ENCODE measurements at regions not wholly inside any gene's neighbourhood (a gene's known extent, or its start where the extent isn't known, plus 50 kb on each side); places are given as distances from the start of the nearest gene placed in this dataset.

GRCh38 chr4:45199736-45200135 is 473.4 kb upstream of the GNPDA2 start:
- no peak for DNase-seq
- no peak for TF ChIP-seq POLR2A (IDR thresholded peaks at IDR 0.05; ENCODE audit: low read length)
- no peak for TF ChIP-seq GATA1 (IDR thresholded peaks at IDR 0.05; ENCODE audit: low read depth, low read length)

GRCh38 chr4:45188501-45188900 is 462.1 kb upstream of the GNPDA2 start:
- TF ChIP-seq POLR2A (IDR thresholded peaks at IDR 0.05; ENCODE audit: low read length) (no peak), GATA1 (IDR thresholded peaks at IDR 0.05; ENCODE audit: low read depth, low read length) (no peak)
- no peak for DNase-seq

- no peak for DNase-seq
- TF ChIP-seq POLR2A (IDR thresholded peaks at IDR 0.05; ENCODE audit: low read length) = no peak
- TF ChIP-seq GATA1 (IDR thresholded peaks at IDR 0.05; ENCODE audit: low read depth, low read length) = no peak
Measured at GRCh38 chr4:45186249-45186648, 459.9 kb upstream of the GNPDA2 start.

- TF ChIP-seq GATA1 (IDR thresholded peaks at IDR 0.05; ENCODE audit: low read depth, low read length) (no peak), POLR2A (IDR thresholded peaks at IDR 0.05; ENCODE audit: low read length) (no peak)
- no peak for DNase-seq
Measured at GRCh38 chr4:45183905-45184304, 457.5 kb upstream of the GNPDA2 start.

- TF ChIP-seq GATA1 (IDR thresholded peaks at IDR 0.05; ENCODE audit: low read depth, low read length) (no peak), POLR2A (IDR thresholded peaks at IDR 0.05; ENCODE audit: low read length) (no peak)
- no peak for DNase-seq
Measured at GRCh38 chr4:45172636-45173035, 446.3 kb upstream of the GNPDA2 start.

GRCh38 chr4:45160951-45161350 is 434.6 kb upstream of the GNPDA2 start:
- TF ChIP-seq GATA1 (IDR thresholded peaks at IDR 0.05; ENCODE audit: low read depth, low read length) (no peak), POLR2A (IDR thresholded peaks at IDR 0.05; ENCODE audit: low read length) (no peak)

GRCh38 chr4:45155081-45155777 is 428.9 kb upstream of the GNPDA2 start:
- DNase-seq = no peak
- no peak for TF ChIP-seq POLR2A (IDR thresholded peaks at IDR 0.05; ENCODE audit: low read length)
- no peak for TF ChIP-seq GATA1 (IDR thresholded peaks at IDR 0.05; ENCODE audit: low read depth, low read length)

More at GRCh38 chr4:45160951-45161350, 434.6 kb upstream of the GNPDA2 start:
- DNase-seq = no peak

GRCh38 chr4:45147866-45148265 is 421.5 kb upstream of the GNPDA2 start:
- no peak for DNase-seq
- no peak for TF ChIP-seq POLR2A (IDR thresholded peaks at IDR 0.05; ENCODE audit: low read length)
- no peak for TF ChIP-seq GATA1 (IDR thresholded peaks at IDR 0.05; ENCODE audit: low read depth, low read length)

- TF ChIP-seq GATA1 (IDR thresholded peaks at IDR 0.05; ENCODE audit: low read depth, low read length) = no peak
- TF ChIP-seq POLR2A (IDR thresholded peaks at IDR 0.05; ENCODE audit: low read length) = no peak
- DNase-seq = no peak
Measured at GRCh38 chr4:45131020-45131419, 404.7 kb upstream of the GNPDA2 start.

GRCh38 chr4:45122406-45122805 is 396.1 kb upstream of the GNPDA2 start:
- no peak for TF ChIP-seq POLR2A (IDR thresholded peaks at IDR 0.05; ENCODE audit: low read length)
- TF ChIP-seq GATA1 (IDR thresholded peaks at IDR 0.05; ENCODE audit: low read depth, low read length) = no peak
- DNase-seq = no peak

- TF ChIP-seq POLR2A (IDR thresholded peaks at IDR 0.05; ENCODE audit: low read length) (no peak), GATA1 (IDR thresholded peaks at IDR 0.05; ENCODE audit: low read depth, low read length) (no peak)
- DNase-seq = no peak
Measured at GRCh38 chr4:45121426-45121975, 395.1 kb upstream of the GNPDA2 start.

GRCh38 chr4:45120163-45120562 is 393.8 kb upstream of the GNPDA2 start:
- no peak for DNase-seq
- TF ChIP-seq GATA1 (IDR thresholded peaks at IDR 0.05; ENCODE audit: low read depth, low read length) (no peak), POLR2A (IDR thresholded peaks at IDR 0.05; ENCODE audit: low read length) (no peak)

GRCh38 chr4:45119376-45119775 is 393.0 kb upstream of the GNPDA2 start:
- DNase-seq = no peak
- no peak for TF ChIP-seq GATA1 (IDR thresholded peaks at IDR 0.05; ENCODE audit: low read depth, low read length)
- TF ChIP-seq POLR2A (IDR thresholded peaks at IDR 0.05; ENCODE audit: low read length) = no peak

- no peak for TF ChIP-seq POLR2A (IDR thresholded peaks at IDR 0.05; ENCODE audit: low read length)
- DNase-seq = no peak
Measured at GRCh38 chr4:45102716-45103115, 376.4 kb upstream of the GNPDA2 start.
